Spleen (tissue), 7 donors: ENCODE measurements at regions not wholly inside any gene's neighbourhood (a gene's known extent, or its start where the extent isn't known, plus 50 kb on each side); places are given as distances from the start of the nearest gene placed in this dataset.
"Not testable (repeated sequence)": the region's sequence is repeated elsewhere in the genome, so short reads cannot be mapped to it uniquely, and the experiment has no call there.

Experiments used
- POLR2A ChIP-seq, 3 donors: fragments of 450-650 bp; IDR thresholded peaks; one replicate each; pipeline ENCODE4 v1.5.1; 2017; ENCODE audit warnings: antibody characterized with exemption in 3 of 3, mild to moderate bottlenecking in 1 of 3
- TF ChIP-seq, protein P1 (sequence below), 11 experiments: fragments of 200-600 bp in 7 of 11; fragments of 450-650 bp in 4 of 11; sonication (generic) in 4 of 11; IDR thresholded peaks in 8 of 11; conservative IDR thresholded peaks in 3 of 11; 1 replicate in 7 of 11; 2 replicates in 4 of 11; pipeline versions ENCODE4 v1.4.0 to v1.8.0; 2016 to 2021; ENCODE audit warnings: antibody characterized with exemption in 11 of 11, inconsistent platforms in 4 of 11, mild to moderate bottlenecking in 1 of 11
- donor health status: DM: no; HTN: no; CAD: no; lungs with moderate emphysema.
- donor health status: DM: no; HTN: no; CAD: no.
- donor health status: DM: no; HTN: no; CAD: no.

DNA sequence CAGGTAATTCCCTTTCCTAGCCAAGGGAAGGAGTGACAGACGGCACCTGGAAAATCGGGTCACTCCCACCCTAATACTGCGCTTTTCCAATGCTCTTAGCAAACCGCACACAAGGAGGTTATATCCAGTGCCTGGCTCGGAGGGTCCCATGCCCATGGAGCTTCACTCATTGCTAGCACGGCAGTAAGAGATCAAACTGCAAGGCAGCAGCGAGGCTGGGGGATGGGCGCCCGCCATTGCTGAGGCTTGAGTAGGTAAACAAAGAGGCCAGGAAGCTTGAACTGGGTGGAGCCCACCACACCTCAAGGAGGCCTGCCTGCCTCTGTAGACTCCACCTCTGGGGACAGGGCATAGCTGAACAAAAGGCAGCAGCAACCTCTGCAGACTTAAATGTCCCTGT, 86.8 kb upstream of the DIAPH2 start:
- TF ChIP-seq, protein P1, sequence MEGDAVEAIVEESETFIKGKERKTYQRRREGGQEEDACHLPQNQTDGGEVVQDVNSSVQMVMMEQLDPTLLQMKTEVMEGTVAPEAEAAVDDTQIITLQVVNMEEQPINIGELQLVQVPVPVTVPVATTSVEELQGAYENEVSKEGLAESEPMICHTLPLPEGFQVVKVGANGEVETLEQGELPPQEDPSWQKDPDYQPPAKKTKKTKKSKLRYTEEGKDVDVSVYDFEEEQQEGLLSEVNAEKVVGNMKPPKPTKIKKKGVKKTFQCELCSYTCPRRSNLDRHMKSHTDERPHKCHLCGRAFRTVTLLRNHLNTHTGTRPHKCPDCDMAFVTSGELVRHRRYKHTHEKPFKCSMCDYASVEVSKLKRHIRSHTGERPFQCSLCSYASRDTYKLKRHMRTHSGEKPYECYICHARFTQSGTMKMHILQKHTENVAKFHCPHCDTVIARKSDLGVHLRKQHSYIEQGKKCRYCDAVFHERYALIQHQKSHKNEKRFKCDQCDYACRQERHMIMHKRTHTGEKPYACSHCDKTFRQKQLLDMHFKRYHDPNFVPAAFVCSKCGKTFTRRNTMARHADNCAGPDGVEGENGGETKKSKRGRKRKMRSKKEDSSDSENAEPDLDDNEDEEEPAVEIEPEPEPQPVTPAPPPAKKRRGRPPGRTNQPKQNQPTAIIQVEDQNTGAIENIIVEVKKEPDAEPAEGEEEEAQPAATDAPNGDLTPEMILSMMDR (IDR thresholded peaks at IDR 0.05 in 8 of 11, conservative IDR thresholded peaks at IDR 0.05 in 3 of 11) = not testable (repeated sequence)
- TF ChIP-seq POLR2A (IDR thresholded peaks at IDR 0.05) = not testable (repeated sequence)
